GM04504 (cell line): ENCODE measurements at regions not wholly inside any gene's neighbourhood (a gene's known extent, or its start where the extent isn't known, plus 50 kb on each side); places are given as distances from the start of the nearest gene placed in this dataset.
A peak's percentile ranks its signal among the peaks of the same experiment; 100 is the strongest.
"Not testable (repeated sequence)": the region's sequence is repeated elsewhere in the genome, so short reads cannot be mapped to it uniquely, and the experiment has no call there.

Experiments used
- DNase-seq: peaks from one replicate; pipeline ENCODE4 v3.0.0-alpha.2; 2012; ENCODE audit warnings: low read depth

GRCh38 chr17:68700421-68700820 lies 99.3 kb upstream of the FAM20A start:
- DNase-seq: no peak

GRCh38 chr17:68699936-68700335 lies 98.8 kb upstream of the FAM20A start:
- no peak for DNase-seq

- DNase-seq: no peak
Measured at GRCh38 chr17:68698746-68699145, 97.6 kb upstream of the FAM20A start.

- DNase-seq: peak; percentile 63
Measured at GRCh38 chr17:68697850-68698361, 96.7 kb upstream of the FAM20A start.

- no peak for DNase-seq
Measured at GRCh38 chr17:68695659-68696058, 94.5 kb upstream of the FAM20A start.

- DNase-seq: no peak
Measured at GRCh38 chr17:68694791-68695485, 93.8 kb upstream of the FAM20A start.

- DNase-seq: no peak
Measured at GRCh38 chr17:68693896-68694295, 92.7 kb upstream of the FAM20A start.

GRCh38 chr17:68693466-68693865 lies 92.3 kb upstream of the FAM20A start:
- DNase-seq: no peak

- DNase-seq: no peak
Measured at GRCh38 chr17:68686108-68686988, 85.2 kb upstream of the FAM20A start.

- DNase-seq: peak; percentile 42
Measured at GRCh38 chr17:68684949-68685357, 83.8 kb upstream of the FAM20A start.

GRCh38 chr17:68682903-68683302 lies 81.7 kb upstream of the FAM20A start:
- DNase-seq: no peak

- DNase-seq: no peak
Measured at GRCh38 chr17:68679882-68680281, 78.7 kb upstream of the FAM20A start.

- DNase-seq: no peak
Measured at GRCh38 chr17:68676856-68677255, 75.7 kb upstream of the FAM20A start.

- DNase-seq: no peak
Measured at GRCh38 chr17:68675723-68676122, 74.6 kb upstream of the FAM20A start.

GRCh38 chr17:68674029-68674925 lies 73.1 kb upstream of the FAM20A start:
- DNase-seq: no peak

- DNase-seq: no peak
Measured at GRCh38 chr17:68670967-68671693, 70.0 kb upstream of the FAM20A start.

- not testable (repeated sequence) for DNase-seq
Measured at GRCh38 chr17:68666438-68666837, 65.3 kb upstream of the FAM20A start.

GRCh38 chr17:68665373-68665772 lies 64.2 kb upstream of the FAM20A start:
- no peak for DNase-seq

GRCh38 chr17:68662479-68662878 lies 61.3 kb upstream of the FAM20A start:
- DNase-seq: no peak

- DNase-seq: no peak
Measured at GRCh38 chr17:68662037-68662432, 60.9 kb upstream of the FAM20A start.

GRCh38 chr17:68661265-68662036 lies 60.3 kb upstream of the FAM20A start:
- DNase-seq: no peak
